ENCODE measurements at regions not wholly inside any gene's neighbourhood (a gene's known extent, or its start where the extent isn't known, plus 50 kb on each side); places are given as distances from the start of the nearest gene placed in this dataset.
"Not testable (repeated sequence)": the region's sequence is repeated elsewhere in the genome, so short reads cannot be mapped to it uniquely, and the experiment has no call there.

GRCh38 chr12:46963977-46964971 is 115.1 kb upstream of the PCED1B start:
- Histone ChIP-seq H3K4me3 (ENCODE audit: low read length) (no peak overlapping the region), H3K79me2 (ENCODE audit: low read length) (no peaks in the 10 kb centered on the region), H3K27me3 (ENCODE audit: low read depth, low read length) (0 out of 2 replicates have a peak, but pooled peaks cover 3% of the 10 kb centered on the region), H4K20me1 (ENCODE audit: insufficient read depth, low read length) (no peaks in the 10 kb centered on the region), H3K27ac (ENCODE audit: low read length) (no peak overlapping the region), H2AFZ (ENCODE audit: low read depth, low read length) (no peak overlapping the region), H3K9ac (ENCODE audit: low read length) (no peak overlapping the region), H3K4me2 (ENCODE audit: low read length) (no peak overlapping the region), H3K4me1 (ENCODE audit: low read length) (no peaks in the 10 kb centered on the region), H3K36me3 (replicated peaks; ENCODE audit: low read depth, low read length) (no peaks in the 10 kb centered on the region), H3K9me3 (ENCODE audit: insufficient read depth, low read length) (no peaks in the 10 kb centered on the region)
- TF ChIP-seq EZH2phosphoT487 (IDR thresholded peaks at IDR 0.05; ENCODE audit: low read depth), result no peak
- TF ChIP-seq CTCF (IDR thresholded peaks at IDR 0.05; ENCODE audit: low read depth, low read length), result no peak

- Histone ChIP-seq H3K4me2 (ENCODE audit: low read length) (no peak overlapping the region), H2AFZ (ENCODE audit: low read depth, low read length) (no peak overlapping the region), H3K9ac (ENCODE audit: low read length) (no peak overlapping the region), H3K36me3 (replicated peaks; ENCODE audit: low read depth, low read length) (no peaks in the 10 kb centered on the region), H3K9me3 (ENCODE audit: insufficient read depth, low read length) (no peaks in the 10 kb centered on the region), H4K20me1 (ENCODE audit: insufficient read depth, low read length) (no peaks in the 10 kb centered on the region), H3K79me2 (ENCODE audit: low read length) (no peaks in the 10 kb centered on the region), H3K4me1 (ENCODE audit: low read length) (no peaks in the 10 kb centered on the region), H3K4me3 (ENCODE audit: low read length) (no peak overlapping the region), H3K27me3 (ENCODE audit: low read depth, low read length) (0 out of 2 replicates have a peak, but pooled peaks cover 3% of the 10 kb centered on the region), H3K27ac (ENCODE audit: low read length) (no peak overlapping the region)
- no peak for TF ChIP-seq EZH2phosphoT487 (IDR thresholded peaks at IDR 0.05; ENCODE audit: low read depth)
- TF ChIP-seq CTCF (IDR thresholded peaks at IDR 0.05; ENCODE audit: low read depth, low read length), result no peak
Measured at GRCh38 chr12:46965137-46965536, 114.3 kb upstream of the PCED1B start.

DNA sequence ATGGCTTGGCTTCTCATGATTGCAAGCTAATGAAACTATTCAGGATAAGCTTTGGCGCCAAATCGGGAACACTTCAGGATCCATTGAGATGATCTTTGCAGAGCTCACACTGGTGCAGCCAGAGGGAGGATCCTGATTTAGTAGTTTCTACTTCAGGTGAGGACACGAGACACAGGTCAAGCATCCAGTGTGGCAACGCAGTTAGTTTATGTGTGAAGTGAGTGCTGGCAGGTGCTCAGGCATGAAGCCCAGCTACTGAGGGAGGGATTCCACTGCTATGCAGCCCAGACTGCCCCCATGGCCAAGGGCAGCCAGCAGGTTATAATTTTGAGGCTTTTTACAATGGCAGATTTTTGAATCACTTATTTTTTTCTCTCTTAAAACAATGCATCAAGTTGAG is 113.5 kb upstream of the PCED1B start:
- H3K9ac ChIP-seq (ENCODE audit: low read length), result no peak overlapping the region
- H3K9me3 ChIP-seq (ENCODE audit: insufficient read depth, low read length), result no peaks in the 10 kb centered on the region
- no peaks in the 10 kb centered on the region for H3K36me3 ChIP-seq (replicated peaks; ENCODE audit: low read depth, low read length)
- no peaks in the 10 kb centered on the region for H4K20me1 ChIP-seq (ENCODE audit: insufficient read depth, low read length)
- H3K79me2 ChIP-seq (ENCODE audit: low read length), result no peaks in the 10 kb centered on the region
- no peak overlapping the region for H3K4me3 ChIP-seq (ENCODE audit: low read length)
- H3K4me1 ChIP-seq (ENCODE audit: low read length), result no peaks in the 10 kb centered on the region
- no peak overlapping the region for H3K4me2 ChIP-seq (ENCODE audit: low read length)
- H3K27me3 ChIP-seq (ENCODE audit: low read depth, low read length), result 0 out of 2 replicates have a peak, but pooled peaks cover 3% of the 10 kb centered on the region
- TF ChIP-seq CTCF (IDR thresholded peaks at IDR 0.05; ENCODE audit: low read depth, low read length), result no peak
- TF ChIP-seq EZH2phosphoT487 (IDR thresholded peaks at IDR 0.05; ENCODE audit: low read depth), result no peak
- no peak overlapping the region for H2AFZ ChIP-seq (ENCODE audit: low read depth, low read length)
- H3K27ac ChIP-seq (ENCODE audit: low read length), result no peak overlapping the region

GRCh38 chr12:46970636-46971035 is 108.8 kb upstream of the PCED1B start:
- Histone ChIP-seq H3K36me3 (replicated peaks; ENCODE audit: low read depth, low read length) (no peaks in the 10 kb centered on the region), H3K27ac (ENCODE audit: low read length) (no peak overlapping the region), H3K79me2 (ENCODE audit: low read length) (no peaks in the 10 kb centered on the region), H2AFZ (ENCODE audit: low read depth, low read length) (no peak overlapping the region), H3K9me3 (ENCODE audit: insufficient read depth, low read length) (no peaks in the 10 kb centered on the region), H3K4me3 (ENCODE audit: low read length) (no peak overlapping the region), H3K9ac (ENCODE audit: low read length) (no peak overlapping the region), H4K20me1 (ENCODE audit: insufficient read depth, low read length) (no peaks in the 10 kb centered on the region), H3K4me1 (ENCODE audit: low read length) (no peaks in the 10 kb centered on the region), H3K27me3 (ENCODE audit: low read depth, low read length) (0 out of 2 replicates have a peak, but pooled peaks cover 3% of the 10 kb centered on the region), H3K4me2 (ENCODE audit: low read length) (no peak overlapping the region)
- no peak for TF ChIP-seq CTCF (IDR thresholded peaks at IDR 0.05; ENCODE audit: low read depth, low read length)
- no peak for TF ChIP-seq EZH2phosphoT487 (IDR thresholded peaks at IDR 0.05; ENCODE audit: low read depth)

GRCh38 chr12:46973937-46974336 is 105.5 kb upstream of the PCED1B start:
- not testable (repeated sequence) for H4K20me1 ChIP-seq (ENCODE audit: insufficient read depth, low read length); H3K4me3 ChIP-seq (ENCODE audit: low read length); H3K4me2 ChIP-seq (ENCODE audit: low read length); H3K9ac ChIP-seq (ENCODE audit: low read length); H3K27ac ChIP-seq (ENCODE audit: low read length); H3K36me3 ChIP-seq (replicated peaks; ENCODE audit: low read depth, low read length); H2AFZ ChIP-seq (ENCODE audit: low read depth, low read length); H3K9me3 ChIP-seq (ENCODE audit: insufficient read depth, low read length); H3K4me1 ChIP-seq (ENCODE audit: low read length); H3K79me2 ChIP-seq (ENCODE audit: low read length); H3K27me3 ChIP-seq (ENCODE audit: low read depth, low read length)
